SIG-M5 treated with dmso at 0.1 percent for 504 hours (cell line): ENCODE measurements at regions not wholly inside any gene's neighbourhood (a gene's known extent, or its start where the extent isn't known, plus 50 kb on each side); places are given as distances from the start of the nearest gene placed in this dataset.

ENCODE experiments used
- DNase-seq: peaks from one replicate; lab custom pipeline; 2025; ENCODE audit not compliant: unreplicated experiment; lab: John Stamatoyannopoulos, UW

DNA sequence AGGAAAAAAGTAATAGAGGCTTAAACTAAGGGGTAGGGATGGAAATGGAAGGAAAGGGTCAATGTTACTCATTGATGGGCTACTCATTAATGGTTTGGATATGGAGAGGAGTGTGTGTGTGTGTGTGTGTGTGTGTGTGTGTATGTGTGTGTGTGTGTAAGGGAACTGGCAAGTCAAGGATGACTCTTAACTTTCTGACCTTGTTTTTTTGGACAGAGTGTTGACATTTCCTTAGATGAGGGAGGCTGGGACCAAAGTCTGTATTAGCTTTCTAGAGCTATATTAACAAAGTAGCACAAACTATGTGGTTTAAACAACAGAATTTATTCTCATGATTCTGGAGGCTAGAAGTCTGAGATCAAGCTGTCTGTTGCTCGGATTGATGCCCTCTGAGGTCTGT is 202.7 kb downstream of the GBA3 start:
- no peak for DNase-seq

- no peak for DNase-seq
Measured at GRCh38 chr4:22884157-22884556, 191.4 kb downstream of the GBA3 start.

GRCh38 chr4:22881411-22881810 is 188.7 kb downstream of the GBA3 start:
- DNase-seq, result no peak

DNA sequence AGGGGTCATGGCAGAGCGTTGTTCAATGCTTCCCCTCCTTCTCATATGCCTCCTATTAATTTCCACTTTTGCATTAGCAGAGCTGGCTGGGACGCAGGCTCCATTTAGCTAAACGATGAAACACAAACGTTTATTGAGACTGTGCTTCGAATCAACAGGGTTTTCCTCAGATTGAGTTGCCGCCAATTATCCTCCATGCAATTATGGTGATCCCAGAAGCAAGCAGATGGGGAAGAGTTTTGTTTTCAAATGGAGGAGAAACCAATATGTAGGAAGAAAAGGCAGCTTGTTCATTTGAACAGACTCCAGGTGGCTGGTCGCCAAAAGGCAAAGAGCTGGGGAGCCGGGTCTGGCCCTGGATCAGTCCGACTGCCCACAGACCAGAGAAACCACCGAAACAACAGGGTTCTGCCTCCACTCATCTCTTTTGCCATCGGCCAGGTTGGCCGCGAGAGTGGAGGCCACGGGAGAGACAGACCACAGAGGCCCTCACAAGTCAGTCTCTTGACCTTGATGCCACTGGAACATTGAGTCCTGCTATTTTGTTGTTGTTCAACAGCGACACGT is 184.8 kb downstream of the GBA3 start:
- no peak for DNase-seq

GRCh38 chr4:22876270-22876669 is 183.5 kb downstream of the GBA3 start:
- no peak for DNase-seq

DNA sequence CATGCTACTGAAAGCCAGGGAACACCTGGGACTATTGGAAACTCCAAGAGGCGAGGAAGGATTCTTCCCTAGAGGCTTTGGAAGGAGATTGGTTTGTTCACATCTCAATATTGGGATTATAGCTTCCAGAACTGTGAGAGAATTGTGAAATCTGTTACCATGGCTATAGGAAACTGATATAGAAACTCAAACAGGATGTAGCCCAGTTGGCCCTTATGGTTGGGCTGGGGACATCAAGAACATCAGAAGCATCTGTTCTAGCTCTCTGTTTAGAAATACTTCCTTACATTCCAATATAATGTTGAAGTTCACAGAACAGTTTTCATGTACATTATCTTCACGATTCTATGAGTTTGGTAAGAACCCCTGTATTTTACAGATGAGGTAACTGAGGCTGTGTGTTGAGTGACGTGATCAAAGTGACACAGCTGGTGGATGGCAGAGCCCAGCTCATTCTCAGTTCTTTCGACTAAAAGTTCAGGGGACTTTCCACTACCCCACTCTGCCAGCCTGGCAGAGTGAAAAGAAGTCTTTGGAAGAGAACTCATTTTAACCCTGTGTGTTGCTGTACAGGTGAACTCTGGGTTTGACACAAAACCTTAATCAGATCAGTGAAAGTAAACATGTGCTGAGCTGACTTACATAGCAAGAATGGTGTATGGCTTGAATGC is 183.0 kb downstream of the GBA3 start:
- no peak for DNase-seq

DNA sequence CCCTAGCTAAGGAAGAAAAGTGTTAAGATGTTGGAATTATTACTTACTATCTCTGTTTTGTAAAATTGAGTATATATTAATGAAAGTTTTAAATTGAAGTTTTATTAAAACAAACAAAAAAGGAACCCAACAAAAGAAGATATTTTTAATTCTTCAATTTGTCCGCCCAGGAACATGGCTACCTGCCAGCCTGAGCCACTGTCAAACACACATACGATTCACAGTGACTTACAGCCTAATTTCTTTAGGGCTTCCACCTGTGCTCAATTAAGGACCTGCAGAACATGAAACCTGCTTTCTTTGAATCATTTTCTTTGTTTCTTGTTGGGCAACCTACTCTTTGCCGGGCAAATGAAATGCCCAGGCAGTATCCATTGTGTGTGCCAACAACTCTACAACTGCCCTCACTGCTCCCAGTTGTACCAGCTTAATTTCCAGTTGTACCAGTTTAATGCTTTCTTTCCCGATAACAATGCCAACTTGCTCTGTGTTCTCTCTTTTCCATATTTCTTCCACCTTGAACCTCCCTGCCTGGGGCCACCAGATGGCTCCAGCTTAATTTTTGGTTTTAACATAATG is 181.7 kb downstream of the GBA3 start:
- no peak for DNase-seq

GRCh38 chr4:22873899-22874298 is 181.2 kb downstream of the GBA3 start:
- no peak for DNase-seq

DNA sequence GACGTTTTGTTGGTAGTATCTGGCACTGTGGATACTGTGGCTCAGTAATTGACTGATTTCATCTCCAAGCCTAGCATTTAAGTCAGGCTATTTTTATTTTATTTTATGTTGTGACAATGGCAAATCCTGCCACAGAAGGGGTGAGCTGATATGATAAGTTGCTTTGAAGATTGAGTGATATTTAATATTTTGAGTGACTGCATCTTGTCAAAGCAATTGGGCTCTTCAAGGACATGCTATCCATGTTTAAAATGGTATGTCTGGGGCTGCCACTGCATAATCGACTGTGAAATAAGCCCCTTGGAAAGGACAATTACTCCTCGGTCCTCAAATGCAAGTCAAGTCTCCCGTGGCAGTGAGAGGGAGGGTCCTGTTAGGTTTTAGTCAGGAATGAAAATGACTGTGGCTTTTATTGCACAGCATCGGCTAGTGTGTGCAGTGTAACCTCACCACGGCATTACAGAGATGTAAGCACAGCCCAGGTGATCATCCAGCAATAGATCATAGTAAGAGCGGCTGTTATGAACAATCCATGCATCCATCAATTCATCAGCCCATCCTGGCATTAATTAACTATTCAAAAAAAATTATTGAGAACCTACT is 178.2 kb downstream of the GBA3 start:
- DNase-seq, result no peak

GRCh38 chr4:22869235-22869634 is 176.5 kb downstream of the GBA3 start:
- DNase-seq, result no peak
